ENCODE measurements at regions not wholly inside any gene's neighbourhood (a gene's known extent, or its start where the extent isn't known, plus 50 kb on each side); places are given as distances from the start of the nearest gene placed in this dataset.

DNA sequence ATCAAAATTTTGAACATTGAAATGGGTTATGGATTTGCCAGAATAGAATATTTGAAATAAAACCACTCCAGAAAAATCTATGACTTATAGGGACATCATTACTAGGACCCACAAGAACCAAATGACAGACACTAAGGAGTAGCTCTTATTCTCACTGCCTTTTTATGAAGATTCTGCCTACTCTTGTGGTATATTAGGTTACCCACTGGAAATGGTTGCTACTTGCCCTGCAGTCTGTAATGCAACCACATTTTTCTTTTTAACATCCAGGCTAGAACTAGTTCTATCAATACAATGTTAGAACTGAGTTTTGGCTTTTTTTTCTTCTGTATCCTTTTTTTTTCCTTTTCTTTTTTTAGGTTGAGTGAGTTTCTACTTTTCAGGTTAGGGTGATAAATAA, 158.9 kb downstream of the PPP1R2C start:
- DNase-seq (ENCODE audit: low spot score), result no peak

DNA sequence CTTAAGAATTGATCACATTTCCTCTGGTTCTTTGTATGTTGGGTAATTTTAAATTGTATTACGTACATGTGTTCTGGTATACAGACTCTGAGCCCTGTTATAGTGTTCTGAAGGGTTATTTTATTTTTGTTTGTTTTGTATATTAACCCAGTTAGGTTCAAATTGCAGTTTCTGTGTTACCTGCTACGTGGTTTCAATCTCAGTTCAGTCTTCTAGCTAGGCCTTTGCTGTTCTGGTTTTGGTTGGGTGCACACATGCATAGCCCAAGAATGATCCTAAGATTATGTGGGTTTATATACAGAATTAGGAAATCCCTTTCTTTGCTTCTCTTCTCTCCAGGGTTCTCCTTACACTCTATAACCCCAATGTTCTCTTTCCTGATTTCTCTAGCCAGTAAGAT, 161.0 kb downstream of the PPP1R2C start:
- DNase-seq (ENCODE audit: low spot score), result no peak

DNA sequence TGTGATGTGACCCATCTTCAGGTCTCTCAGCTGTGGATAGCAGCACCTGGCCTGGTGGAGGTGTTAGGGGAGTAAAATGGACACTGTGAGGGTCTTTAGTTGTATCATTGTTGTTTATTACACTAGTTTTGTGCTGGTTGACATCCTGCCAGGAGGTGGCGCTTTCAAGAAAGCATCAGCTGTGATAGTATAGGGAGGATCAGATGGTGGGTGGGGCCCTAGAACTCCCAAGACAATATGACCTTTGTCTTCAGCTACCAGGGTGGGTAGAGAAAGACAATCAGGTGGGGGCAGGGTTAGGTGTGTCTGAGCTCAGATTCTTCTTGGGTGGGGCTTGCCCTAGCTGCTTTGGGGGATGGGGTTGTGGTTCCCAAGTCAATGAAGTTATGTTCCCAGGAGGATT, 162.8 kb downstream of the PPP1R2C start:
- DNase-seq (ENCODE audit: low spot score), result peak; percentile 1

DNA sequence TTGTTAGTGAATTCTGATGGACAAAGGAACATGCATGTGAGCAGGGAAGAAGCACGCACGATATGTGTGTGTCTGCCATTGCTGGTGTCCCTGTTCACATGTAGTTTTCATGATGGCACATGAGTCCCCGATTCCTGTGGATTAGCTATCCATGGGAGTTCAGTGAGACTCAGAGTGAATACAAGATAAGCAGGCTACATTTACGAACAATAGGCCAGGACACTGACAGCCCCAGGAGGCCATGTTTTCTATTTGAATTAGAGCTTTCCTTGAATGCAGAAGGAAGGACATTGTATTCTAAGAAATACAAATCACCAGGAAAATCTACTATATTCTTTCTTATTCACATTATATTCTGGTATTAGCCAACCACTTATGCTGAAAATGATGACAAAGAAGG, 171.4 kb downstream of the PPP1R2C start:
- no peak for DNase-seq (ENCODE audit: low spot score)

DNA sequence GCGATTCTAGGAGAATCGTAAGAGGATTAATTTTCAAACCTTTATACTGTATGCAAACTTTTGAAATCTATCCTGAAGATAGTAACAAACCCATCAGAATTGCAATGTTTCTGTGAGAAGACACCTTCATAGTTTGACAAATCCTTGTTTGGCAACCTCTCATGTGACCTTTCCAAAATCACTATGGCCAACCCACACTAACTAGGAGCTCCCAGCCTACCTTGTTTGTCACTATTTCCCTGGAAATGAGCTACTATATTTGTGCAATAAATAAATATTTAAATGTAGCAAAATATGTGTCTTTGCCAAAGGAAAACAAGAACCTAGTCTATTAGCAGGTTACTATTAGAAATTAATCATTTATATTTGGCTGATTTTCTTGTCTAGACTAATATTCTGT, 173.7 kb downstream of the PPP1R2C start:
- DNase-seq (ENCODE audit: low spot score), result no peak

DNA sequence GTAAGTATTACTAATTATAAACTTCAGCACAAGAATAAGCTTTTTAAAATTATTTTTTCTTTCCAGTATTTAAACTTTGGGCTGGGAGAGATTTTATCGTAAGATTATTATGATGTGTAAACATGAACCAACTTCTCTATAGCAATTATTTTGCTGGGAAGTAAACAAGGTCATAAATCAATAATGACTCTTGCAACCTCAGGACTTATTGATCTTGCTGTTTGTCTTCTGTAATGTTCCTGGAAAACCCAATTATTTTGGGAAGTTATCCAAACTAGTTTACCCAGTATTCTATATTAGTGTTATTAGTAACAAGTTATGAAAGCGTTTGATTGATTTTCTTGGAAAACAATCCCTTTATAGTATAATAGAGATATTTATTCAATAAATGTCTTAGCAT, 174.9 kb downstream of the PPP1R2C start:
- no peak for DNase-seq (ENCODE audit: low spot score)

DNA sequence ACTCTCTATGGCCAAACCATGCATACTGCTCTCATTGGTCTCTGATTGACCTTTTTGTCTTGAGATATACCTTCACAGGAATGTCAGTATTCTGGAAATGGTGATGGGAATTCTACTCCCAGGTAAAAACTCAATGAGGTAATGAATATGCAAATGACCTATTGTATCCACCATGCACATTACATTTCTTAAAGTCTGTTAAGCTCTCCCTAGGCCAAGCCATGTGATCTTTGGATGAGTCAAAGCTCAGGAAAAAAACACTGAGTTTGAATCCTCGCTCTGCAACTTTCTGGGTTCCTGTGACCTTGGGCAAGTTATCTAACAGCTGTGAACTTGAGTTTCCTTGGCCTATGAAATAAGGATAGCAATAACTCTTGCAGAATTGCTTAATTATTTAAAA, 175.4 kb downstream of the PPP1R2C start:
- DNase-seq (ENCODE audit: low spot score), result no peak

DNA sequence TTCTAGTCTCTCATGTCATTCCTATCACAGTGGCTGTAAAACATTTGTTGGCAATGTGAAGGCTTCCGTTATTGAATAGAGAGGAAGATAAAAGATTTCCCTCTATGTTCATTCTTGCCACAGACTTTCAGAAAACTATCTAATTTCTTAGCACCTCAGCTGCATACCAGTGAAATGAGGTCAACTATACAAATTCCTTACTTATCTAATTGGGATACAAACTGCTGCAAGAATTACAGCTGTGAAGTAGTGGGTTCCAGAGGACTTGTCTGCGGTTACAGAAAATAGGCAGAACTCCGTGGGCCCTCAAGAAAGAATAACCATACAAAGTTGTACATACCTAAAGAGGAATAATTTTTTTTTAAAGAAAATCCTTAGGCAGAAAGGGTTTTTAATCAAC, 175.8 kb downstream of the PPP1R2C start:
- DNase-seq (ENCODE audit: low spot score), result no peak

DNA sequence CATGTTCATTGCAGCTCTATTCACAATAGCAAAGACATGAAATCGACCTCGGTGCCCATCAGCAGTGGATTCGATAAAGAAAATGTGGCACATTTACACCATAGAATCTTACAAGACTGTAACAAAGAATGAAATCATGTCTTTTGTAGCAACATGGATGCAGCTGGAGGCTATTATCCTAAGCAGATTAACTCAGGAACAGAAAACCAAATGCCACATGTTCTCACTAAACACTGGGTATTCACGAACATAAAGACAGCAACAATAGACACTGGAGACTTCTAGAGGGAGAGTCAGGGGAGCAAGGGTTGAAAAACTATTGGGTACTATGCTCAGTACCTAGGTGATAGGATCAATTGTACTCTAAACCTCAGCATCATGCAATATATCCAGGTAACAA, 180.5 kb downstream of the PPP1R2C start:
- no peak for DNase-seq (ENCODE audit: low spot score)

DNA sequence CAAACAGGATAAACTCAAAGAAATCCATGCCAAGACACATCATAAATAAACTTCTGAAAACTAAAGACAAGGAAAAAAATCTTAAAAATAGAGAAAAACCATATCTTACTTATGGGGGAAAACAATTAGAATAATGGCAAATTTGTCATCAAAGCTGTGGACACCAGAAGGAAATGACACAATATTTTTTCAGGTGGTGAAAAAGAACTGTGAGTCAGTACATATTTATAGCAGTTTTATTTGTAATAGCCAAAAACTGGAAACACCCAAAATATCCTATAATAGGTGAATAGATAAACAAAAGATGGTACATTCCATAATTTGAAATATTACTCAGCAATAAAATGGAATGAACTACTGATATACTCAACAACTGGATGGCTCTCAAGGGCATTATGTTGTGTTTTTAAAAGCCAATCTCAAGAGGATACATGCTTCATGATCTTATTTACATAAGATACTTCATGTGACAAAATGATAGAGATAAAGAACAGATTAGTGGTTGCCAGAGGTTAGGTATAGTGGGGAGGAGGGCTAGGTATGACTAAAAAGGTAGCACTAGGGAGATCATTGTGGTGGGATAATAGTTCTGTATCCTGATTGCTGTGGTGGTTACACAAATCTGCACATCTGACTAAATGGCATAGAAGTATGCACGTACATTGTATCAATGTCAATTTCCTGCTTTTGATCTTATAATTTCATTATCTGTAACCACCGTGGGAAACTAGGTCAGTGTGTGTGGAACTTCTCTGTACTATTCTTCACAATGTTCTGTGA, 191.9 kb downstream of the PPP1R2C start:
- DNase-seq (ENCODE audit: low spot score), result no peak

DNA sequence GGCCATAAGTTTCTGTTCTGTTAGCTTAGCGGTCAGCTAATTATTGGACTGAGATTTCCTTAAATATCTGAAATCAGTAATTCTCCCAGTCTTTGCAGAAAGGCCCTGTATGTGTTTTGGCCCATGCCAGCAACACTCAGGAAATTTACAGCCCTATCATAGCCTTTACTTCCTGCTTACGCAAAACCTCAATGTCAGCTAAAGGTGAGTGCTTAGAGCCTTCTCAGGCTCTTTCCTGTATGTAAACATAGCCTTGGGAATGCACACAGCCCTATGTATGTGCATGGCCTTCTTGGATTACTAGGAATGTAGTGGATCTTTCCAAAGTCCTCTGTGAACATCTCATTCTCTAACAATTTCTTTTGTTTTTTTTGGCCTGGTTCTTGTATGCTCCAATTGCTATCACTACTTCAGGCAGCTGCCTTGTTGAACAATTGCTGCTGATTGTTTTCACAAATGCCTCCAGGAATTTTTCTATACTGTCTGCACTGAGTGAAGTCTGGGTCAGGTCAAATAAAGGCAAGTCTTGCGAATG, 200.0 kb downstream of the PPP1R2C start:
- DNase-seq (ENCODE audit: low spot score), result no peak

DNA sequence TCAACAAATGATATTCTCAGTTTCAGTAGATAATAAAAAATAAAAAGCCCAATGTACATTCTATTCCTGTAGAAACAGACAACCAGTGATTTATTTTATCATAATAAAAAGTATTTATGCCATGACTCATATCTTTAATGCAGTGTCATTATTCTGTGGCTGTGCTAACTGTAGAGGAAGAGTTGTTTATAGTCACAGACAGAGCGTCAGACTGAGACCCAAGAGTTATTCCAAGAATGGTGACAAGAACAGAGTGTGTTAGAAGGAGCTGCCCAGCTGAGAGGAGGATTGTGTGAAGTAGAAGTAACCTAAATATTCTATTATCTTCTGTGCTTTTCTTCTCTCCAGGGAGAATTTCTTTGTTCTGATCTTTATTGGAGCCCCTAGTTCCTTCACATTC, 210.7 kb downstream of the PPP1R2C start:
- peak; percentile 17 for DNase-seq (ENCODE audit: low spot score)

DNA sequence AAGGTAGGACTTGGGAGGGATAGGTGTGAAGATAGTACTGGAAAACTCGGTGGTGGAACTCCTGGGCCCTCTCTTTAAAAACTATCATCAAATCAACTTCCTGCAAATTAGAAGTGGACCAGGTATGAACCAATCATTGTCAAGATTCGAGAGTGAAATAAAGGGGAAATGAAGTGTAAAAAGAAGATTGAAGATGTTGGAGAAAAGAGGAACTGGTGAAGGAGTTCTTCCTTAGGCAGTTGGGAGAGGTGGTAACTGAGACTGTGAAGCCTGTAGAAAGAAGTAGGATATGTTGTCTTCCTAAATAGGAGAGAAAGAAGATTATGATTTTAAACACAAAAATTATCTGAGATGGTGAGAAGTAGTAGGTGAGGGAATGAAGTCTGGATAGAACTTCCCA, 212.2 kb downstream of the PPP1R2C start:
- no peak for DNase-seq (ENCODE audit: low spot score)

DNA sequence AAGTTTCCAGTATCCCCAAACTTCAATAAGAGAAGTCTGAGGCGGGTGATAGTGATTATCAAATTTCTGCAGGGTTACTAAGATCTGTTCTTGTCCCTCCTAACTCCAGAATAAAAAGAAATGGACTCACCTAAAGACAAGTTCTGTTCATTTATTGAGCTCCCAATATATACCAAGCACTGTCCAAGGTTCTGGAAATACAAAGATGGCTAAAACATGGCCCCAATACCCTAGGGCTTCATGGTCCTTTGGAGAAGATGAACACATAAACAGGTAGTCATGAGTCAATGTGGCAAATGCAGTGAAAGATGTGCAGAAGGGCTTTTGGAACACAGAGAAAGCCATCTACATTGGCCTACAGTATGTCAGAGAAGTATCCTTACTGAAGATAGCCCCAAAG, 231.2 kb downstream of the PPP1R2C start:
- no peak for DNase-seq (ENCODE audit: low spot score)

DNA sequence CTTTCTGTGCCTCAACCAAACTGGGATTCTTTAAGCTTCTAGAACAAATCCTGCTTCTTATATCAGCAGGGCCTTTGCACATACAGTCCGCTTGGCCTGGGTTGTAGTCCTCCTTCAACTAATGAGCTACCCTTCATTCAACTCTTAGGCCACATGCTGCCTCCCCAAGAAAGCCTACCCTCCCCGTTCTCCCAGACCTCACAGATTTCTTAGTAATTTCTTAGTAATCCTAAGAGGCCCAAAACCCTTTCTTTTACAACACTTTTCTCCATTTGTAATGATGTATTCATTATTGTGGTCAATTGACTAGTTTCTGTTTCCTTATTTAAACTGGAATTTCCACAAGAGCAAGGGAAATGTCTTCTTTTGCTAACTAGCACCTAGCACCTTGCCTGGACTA, 233.1 kb downstream of the PPP1R2C start:
- DNase-seq (ENCODE audit: low spot score), result no peak

DNA sequence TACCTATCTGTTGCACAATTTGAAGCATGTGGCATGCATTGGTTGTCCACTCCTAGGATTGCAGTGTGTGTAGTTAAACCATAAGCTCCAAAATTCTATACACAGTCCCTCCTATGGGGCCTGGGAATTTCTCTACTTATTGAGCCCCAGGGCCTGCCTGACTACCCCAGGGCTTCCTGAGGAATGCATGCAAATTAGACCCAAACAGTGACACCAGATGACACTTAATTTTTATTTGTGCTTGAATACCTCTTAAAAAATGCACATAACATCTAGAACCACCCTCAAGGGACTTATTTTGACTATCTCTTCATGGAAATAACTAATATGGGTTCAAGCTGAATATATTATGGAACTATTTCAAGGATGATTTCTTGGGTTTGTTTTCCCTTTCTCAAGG, 236.4 kb downstream of the PPP1R2C start:
- no peak for DNase-seq (ENCODE audit: low spot score)

DNA sequence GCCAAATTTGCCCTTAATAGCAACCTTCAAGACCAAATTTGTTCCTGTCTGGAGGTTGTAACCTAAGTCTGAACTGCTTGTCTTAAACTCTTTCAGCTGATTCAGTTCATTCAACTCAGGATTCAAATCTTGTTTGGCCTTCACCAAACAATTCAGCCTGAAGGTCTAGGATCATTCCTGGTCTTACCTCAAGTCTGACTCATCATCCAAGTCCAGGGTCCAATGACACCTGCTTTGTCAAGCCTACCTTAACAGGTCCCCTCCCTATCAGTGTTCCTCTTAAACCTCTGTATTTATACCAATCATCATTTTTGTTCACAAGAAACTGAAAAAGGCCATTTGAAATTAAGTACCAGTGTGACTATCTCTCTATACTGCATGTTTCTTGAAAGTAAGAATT, 237.8 kb downstream of the PPP1R2C start:
- no peak for DNase-seq (ENCODE audit: low spot score)

DNA sequence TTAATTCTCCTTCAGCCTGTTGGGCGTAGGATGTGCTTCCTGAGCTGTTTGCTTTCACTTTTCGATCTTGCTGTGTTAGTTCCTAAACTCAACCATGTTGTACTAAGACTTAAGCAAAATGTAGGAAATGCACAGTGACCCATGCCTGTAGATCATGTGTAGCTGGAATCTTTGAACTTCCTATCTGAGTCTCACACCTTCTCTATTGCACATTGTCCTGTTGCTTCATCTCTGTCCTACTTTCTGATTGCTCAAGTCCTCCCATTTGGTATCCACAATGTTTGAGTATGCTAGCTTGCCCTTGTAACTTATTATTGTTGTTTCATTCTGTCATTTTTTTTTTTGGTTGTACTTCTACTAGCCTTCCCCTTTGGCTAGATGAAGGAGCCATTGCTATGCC, 239.6 kb downstream of the PPP1R2C start:
- no peak for DNase-seq (ENCODE audit: low spot score)

DNA sequence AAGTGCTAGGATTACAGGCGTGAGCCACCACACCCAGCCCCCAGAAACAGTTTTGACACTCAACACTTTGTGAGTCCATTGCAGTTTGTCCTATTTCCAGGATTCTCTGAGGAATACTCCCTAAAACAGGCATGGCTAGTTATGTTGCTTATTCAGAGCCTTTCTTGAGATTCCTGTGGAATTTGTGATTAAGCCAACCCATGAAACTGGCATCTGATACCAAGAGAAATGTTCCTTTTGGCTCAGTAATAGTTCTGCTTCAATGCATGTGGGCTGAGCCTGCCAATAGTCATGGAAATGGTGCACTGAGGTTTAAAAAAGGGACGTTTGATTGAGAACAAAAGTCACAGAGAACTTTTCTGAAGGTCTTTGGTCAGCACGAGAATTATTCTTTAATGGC, 241.7 kb downstream of the PPP1R2C start:
- DNase-seq (ENCODE audit: low spot score), result no peak

DNA sequence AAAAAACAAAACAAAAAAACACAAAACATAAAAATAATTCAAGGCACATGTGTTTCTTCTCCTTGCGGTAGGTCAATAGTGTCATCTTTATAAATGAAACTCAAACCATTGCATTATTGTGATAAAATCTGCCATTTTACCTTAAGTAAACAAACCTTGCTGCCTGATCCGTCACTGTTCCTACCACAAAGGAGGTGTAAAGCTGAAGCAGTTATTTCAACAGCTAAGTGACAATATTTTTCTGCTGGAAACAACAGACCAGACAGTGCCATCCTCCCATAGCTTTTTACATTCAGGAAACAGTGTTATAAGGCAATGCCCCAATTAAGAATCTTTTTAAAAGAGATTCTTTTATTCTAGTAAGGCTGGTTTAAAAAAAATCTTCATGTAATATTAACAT, 242.7 kb downstream of the PPP1R2C start:
- DNase-seq (ENCODE audit: low spot score), result no peak

DNA sequence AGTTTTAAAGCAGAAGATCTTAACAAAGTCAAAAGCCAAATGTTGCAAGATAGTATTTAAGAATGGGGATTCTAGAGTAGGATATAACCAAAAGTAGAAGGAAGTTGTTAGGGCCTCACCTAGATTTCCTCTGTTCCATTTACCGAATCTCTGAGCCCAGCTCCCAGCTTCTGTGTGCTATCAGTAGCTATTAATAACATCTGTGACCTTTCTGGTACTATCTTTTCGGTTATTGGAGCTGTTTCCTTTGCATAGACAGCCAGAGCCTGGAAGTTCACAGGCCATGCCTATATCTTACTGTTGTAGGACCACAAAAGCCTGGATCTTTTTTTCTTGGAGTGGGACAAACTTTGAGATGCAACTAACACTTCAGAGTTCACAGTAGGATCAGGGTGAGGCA, 244.2 kb downstream of the PPP1R2C start:
- DNase-seq (ENCODE audit: low spot score), result no peak

DNA sequence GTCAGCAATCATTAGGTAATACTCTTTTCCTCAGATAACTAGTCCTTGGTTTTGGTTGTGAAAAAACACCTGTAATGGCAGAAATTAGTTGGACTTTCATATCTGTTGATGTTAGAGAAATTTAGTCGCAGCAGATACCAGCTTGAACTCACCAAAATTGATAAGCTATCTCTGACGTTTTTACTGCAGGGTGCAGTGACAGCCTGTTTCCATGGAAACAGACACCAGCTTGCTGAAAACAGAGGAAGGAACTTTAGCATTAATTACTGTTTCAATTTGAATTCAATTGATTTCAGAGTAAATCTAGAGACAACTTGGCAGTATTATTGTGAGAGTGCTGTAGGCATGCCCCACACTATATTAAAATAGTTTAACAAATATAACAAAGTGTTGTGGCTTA, 246.5 kb downstream of the PPP1R2C start:
- DNase-seq (ENCODE audit: low spot score), result no peak

DNA sequence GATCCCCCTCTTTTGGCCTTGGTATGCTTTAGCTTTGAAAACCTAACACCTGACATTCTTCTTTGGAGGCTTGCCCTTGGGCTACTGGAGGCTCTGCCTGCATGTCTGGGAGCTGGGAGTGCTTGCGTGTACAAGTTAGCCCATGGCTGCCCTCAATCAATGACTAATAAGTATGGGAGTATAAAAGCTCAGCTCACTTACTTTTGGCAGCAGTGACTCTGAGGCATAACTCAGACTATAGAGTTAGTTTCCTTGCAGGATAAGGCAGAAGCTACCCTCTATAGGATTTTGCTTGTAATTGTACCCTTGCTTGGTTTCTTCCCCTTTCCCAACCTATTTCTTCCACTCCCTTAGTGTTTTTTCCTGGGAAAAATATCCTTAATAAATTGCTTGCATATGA, 247.9 kb downstream of the PPP1R2C start:
- no peak for DNase-seq (ENCODE audit: low spot score)

DNA sequence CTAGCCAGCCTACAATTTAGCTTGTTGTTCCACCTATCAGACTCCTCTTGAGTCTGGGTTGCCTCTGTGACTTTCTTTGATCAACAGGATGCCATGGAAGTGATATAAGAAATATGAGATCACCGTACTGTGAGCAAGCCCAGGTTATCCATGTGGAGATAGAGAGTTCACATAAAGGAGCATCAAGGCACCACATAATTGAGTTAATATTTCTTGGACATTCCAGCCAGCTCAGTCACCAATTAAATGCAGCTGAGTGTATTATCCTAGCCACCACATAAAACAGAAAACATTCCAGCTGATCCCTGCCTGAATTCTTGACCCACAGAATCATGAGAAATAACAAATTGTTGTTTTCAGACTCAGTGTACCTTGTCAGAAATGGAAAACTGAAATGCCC, 253.6 kb downstream of the PPP1R2C start:
- DNase-seq (ENCODE audit: low spot score), result no peak
